HL-60 (cell line): ENCODE measurements at regions not wholly inside any gene's neighbourhood (a gene's known extent, or its start where the extent isn't known, plus 50 kb on each side); places are given as distances from the start of the nearest gene placed in this dataset.

Source experiments
- DNase-seq, 2 experiments: peaks; one replicate each; pipeline ENCODE4 v3.0.0-alpha.2; 2010 to 2020; ENCODE audit warnings: low read depth in 1 of 2, low spot score in 1 of 2
- H3K27ac ChIP-seq: fragments of 250-450 bp; sonication (Bioruptor Pico); replicated peaks from 2 replicates; pipeline ENCODE4 v1.5.1; 2020; ENCODE audit warnings: mild to moderate bottlenecking, moderate library complexity
- H3K27me3 ChIP-seq: fragments of 250-450 bp; sonication (Bioruptor Pico); 2 replicates; pipeline ENCODE4 v1.5.1; 2021; ENCODE audit warnings: mild to moderate bottlenecking, moderate library complexity; ENCODE audit not compliant: insufficient read depth, poor library complexity, severe bottlenecking
- H3K4me3 ChIP-seq: replicated peaks from 2 replicates; pipeline ENCODE4 v1.5.1; 2011; ENCODE audit warnings: mild to moderate bottlenecking, control low read depth, low read length; ENCODE audit not compliant: insufficient read depth
- CTCF ChIP-seq: IDR thresholded peaks from one replicate; pipeline ENCODE4 v1.5.1; 2011; ENCODE audit warnings: low read length, control low read depth, inconsistent platforms; ENCODE audit not compliant: insufficient read depth
- GABPA ChIP-seq: IDR thresholded peaks from 2 replicates; pipeline ENCODE4 v1.6.1; 2012; ENCODE audit warnings: low read depth
- POLR2AphosphoS5 ChIP-seq: IDR thresholded peaks from 2 replicates; pipeline ENCODE4 v1.6.1; 2012; ENCODE audit warnings: low read depth
- REST ChIP-seq: IDR thresholded peaks from 2 replicates; pipeline ENCODE4 v1.6.1; 2012; ENCODE audit warnings: low read depth; ENCODE audit not compliant: insufficient replicate concordance
- SPI1 ChIP-seq: IDR thresholded peaks from 2 replicates; pipeline ENCODE4 v1.6.1; 2012; ENCODE audit warnings: low read depth, mild to moderate bottlenecking, borderline replicate concordance

- H3K27ac ChIP-seq: no peak overlapping the region
- no peak for TF ChIP-seq REST
- no peak for TF ChIP-seq CTCF
- no peak for TF ChIP-seq GABPA
- TF ChIP-seq POLR2AphosphoS5: no peak
- no peak for TF ChIP-seq SPI1
- no peak for DNase-seq
- H3K4me3 ChIP-seq: no peak overlapping the region
- no peaks in the 10 kb centered on the region for H3K27me3 ChIP-seq
Observed at GRCh38 chr13:57569986-57570385, 61.6 kb upstream of the PCDH17 start.
